Activated naive CD4-positive, alpha-beta T cell treated with anti-CD3 and anti-CD28 coated beads, Interleukin-2, amount 50 U/mL, for 72 hours (primary cell): ENCODE measurements at regions not wholly inside any gene's neighbourhood (a gene's known extent, or its start where the extent isn't known, plus 50 kb on each side); places are given as distances from the start of the nearest gene placed in this dataset.

Experiments
- ATAC-seq, 2 donors: fragments of 150-1000 bp; cut with Tn5 transposase; 2 replicates each; pipeline ENCODE4 v1.10.0; 2021; ENCODE audit warnings: mild to moderate bottlenecking in 2 of 2, moderate library complexity in 2 of 2
- DNase-seq, 2 donors: peaks; one replicate each; pipeline ENCODE4 v3.0.0; 2021 to 2022; ENCODE audit warnings: low spot score in 2 of 2
- H3K27ac Mint-ChIP-seq, 2 donors: one replicate each; pipeline ENCODE4 v1.8.0; 2022; ENCODE audit warnings: mild to moderate bottlenecking in 2 of 2, mixed read lengths in 2 of 2
- H3K36me3 Mint-ChIP-seq, 2 donors: one replicate each; pipeline ENCODE4 v1.8.0; 2022; ENCODE audit warnings: mixed read lengths in 2 of 2
- H3K9me3 Mint-ChIP-seq, 2 donors: one replicate each; pipeline ENCODE4 v1.8.0; 2022; ENCODE audit warnings: mixed read lengths in 2 of 2

- no peak for ATAC-seq
- Mint-ChIP-seq H3K27ac (no peak overlapping the region), H3K9me3 (no peaks in the 10 kb centered on the region), H3K36me3 (no peaks in the 10 kb centered on the region)
- DNase-seq = no peak
These were observed 59.6 kb upstream of the GCSH start for GRCh38 chr16:81155769-81156168.

DNA sequence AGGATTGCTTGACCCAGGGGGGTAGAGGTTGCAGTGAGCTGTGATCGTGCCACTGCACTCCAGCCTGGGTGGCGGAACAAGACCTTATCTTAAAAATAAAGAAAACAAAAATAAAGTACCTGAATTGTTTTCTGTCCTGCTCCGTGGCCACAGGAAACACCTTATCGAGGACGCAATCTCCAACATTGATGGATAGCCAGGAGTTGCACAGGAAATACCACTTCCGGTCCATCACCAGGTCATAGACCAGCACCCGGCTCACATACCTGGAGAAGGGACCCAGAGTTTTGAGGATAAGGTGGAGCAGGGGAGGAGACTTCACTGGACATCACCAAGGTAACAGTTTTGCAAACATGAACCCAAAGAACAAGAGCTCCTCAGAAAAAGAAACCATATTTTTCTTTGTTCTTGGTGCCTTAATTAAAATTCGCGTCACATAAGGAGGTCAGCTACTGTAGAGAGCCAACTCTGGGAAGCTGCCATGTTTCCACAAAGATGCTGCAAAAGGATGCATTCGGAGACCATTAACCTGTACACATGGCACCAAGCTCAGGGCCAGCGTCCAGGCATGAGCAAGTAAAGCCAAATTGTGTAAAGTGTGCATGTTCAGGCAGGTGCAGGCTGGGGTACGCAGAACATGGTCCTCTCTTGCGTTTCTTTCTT is 55.6 kb upstream of the GCSH start:
- no peaks in the 10 kb centered on the region for H3K36me3 Mint-ChIP-seq
- H3K27ac Mint-ChIP-seq = no peak overlapping the region
- ATAC-seq (no peak), DNase-seq (no peak)
- H3K9me3 Mint-ChIP-seq = no peaks in the 10 kb centered on the region

- no peaks in the 10 kb centered on the region for H3K36me3 Mint-ChIP-seq
- ATAC-seq (no peak), DNase-seq (no peak)
- no peak overlapping the region for H3K27ac Mint-ChIP-seq
- H3K9me3 Mint-ChIP-seq = no peaks in the 10 kb centered on the region
These were observed 53.4 kb upstream of the GCSH start for GRCh38 chr16:81149614-81150013.

DNA sequence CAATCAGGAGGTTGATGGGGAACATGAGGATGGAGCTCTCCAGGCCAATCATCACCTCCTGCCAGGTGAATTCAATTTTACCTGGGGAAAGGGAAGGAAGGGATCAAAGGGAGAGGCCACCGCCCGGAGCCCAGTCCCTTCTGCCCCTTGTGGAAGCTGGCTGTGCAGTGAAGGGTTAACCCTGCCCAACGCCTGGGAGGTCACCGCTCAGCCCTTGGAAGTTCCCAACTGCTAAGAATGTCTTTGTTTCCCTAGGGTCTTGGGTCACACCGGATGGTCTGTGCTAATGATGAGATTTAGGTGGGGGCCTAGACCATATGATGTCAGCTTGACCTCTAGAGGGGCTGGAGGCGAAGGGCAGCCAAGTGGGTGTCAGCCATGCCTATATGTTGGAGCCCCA is 52.1 kb upstream of the GCSH start:
- DNase-seq (no peak), ATAC-seq (no peak)
- H3K9me3 Mint-ChIP-seq = no peaks in the 10 kb centered on the region
- H3K36me3 Mint-ChIP-seq = no peaks in the 10 kb centered on the region
- H3K27ac Mint-ChIP-seq = no peak overlapping the region
